Posterior cingulate gyrus (tissue), 11 donors: ENCODE measurements at regions not wholly inside any gene's neighbourhood (a gene's known extent, or its start where the extent isn't known, plus 50 kb on each side); places are given as distances from the start of the nearest gene placed in this dataset.
"Not testable (repeated sequence)": the region's sequence is repeated elsewhere in the genome, so short reads cannot be mapped to it uniquely, and the experiment has no call there.

Experiments
- DNase-seq, 10 donors: peaks; one replicate each; pipeline versions ENCODE4 v3.0.0 to v3.0.0-alpha.2; 2020 to 2021; ENCODE audit warnings: mixed read lengths in 3 of 10
- intact Hi-C: fragments of 100-400 bp; cut with DNase I; formaldehyde crosslinking; loops from one replicate; pipeline ENCODE4 v1.15.1; 2023

GRCh38 chr6:47405273-47405672 lies 72.3 kb upstream of the CD2AP start:
- DNase-seq, result no peak
- intact Hi-C loops, result no loop called here

- DNase-seq, result no peak
- intact Hi-C loops, result no loop called here
These were observed 70.0 kb upstream of the CD2AP start for GRCh38 chr6:47407300-47408281.

GRCh38 chr6:47413752-47414422 lies 63.7 kb upstream of the CD2AP start:
- intact Hi-C loops, result loop anchor here (5.0 to 10.0 kb wide), 2 partner anchors 218 to 851 kb away; no protein-coding TSS in a partner anchor
- peak in 5 of 10 donors; percentile 18 to 77 (median 30) for DNase-seq

- intact Hi-C loops, result loop anchor here (5.0 to 10.0 kb wide), 2 partner anchors 218 to 850 kb away; no protein-coding TSS in a partner anchor
- no peak for DNase-seq
These were observed 63.0 kb upstream of the CD2AP start for GRCh38 chr6:47414423-47415167.

GRCh38 chr6:47416396-47417345 lies 60.9 kb upstream of the CD2AP start:
- intact Hi-C loops, result loop anchor here (10.0 kb wide), 1 partner anchor 848 kb away; no protein-coding TSS in a partner anchor
- no peak for DNase-seq

GRCh38 chr6:47419621-47420020 lies 58.0 kb upstream of the CD2AP start:
- DNase-seq, result no peak
- intact Hi-C loops, result loop anchor here (10.0 kb wide), 1 partner anchor 845 kb away; no protein-coding TSS in a partner anchor

GRCh38 chr6:47420394-47421371 lies 56.9 kb upstream of the CD2AP start:
- intact Hi-C loops, result no loop called here
- DNase-seq, result no peak

- intact Hi-C loops, result no loop called here
- DNase-seq, result no peak
These were observed 54.5 kb upstream of the CD2AP start for GRCh38 chr6:47423079-47423478.

- intact Hi-C loops, result no loop called here
These were observed 53.2 kb upstream of the CD2AP start for GRCh38 chr6:47424436-47424836.

GRCh38 chr6:47425724-47426123 lies 51.9 kb upstream of the CD2AP start:
- DNase-seq, intact Hi-C loops: not testable (repeated sequence)

More at GRCh38 chr6:47424436-47424836, 53.2 kb upstream of the CD2AP start:
- DNase-seq, result no peak

- no peak for DNase-seq
- intact Hi-C loops, result no loop called here
These were observed 50.9 kb upstream of the CD2AP start for GRCh38 chr6:47426524-47427302.

- intact Hi-C loops, result no loop called here
- no peak for DNase-seq
These were observed 49.9 kb upstream of the CD2AP start for GRCh38 chr6:47427680-47428079.
